Immature natural killer cell (primary cell): ENCODE measurements at regions not wholly inside any gene's neighbourhood (a gene's known extent, or its start where the extent isn't known, plus 50 kb on each side); places are given as distances from the start of the nearest gene placed in this dataset.
A peak's percentile ranks its signal among the peaks of the same experiment; 100 is the strongest.

ENCODE experiments used
- DNase-seq, 3 donors: peaks; one replicate each; pipeline ENCODE4 v3.0.0; 2022; ENCODE audit warnings: mixed read lengths in 1 of 3
- H3K27ac Mint-ChIP-seq, 6 donors: one replicate each; pipeline ENCODE4 v1.8.0; 2020; ENCODE audit warnings: mixed read lengths in 6 of 6, mild to moderate bottlenecking in 5 of 6, inconsistent platforms in 4 of 6, moderate library complexity in 3 of 6
- H3K27me3 Mint-ChIP-seq, 3 donors: one replicate each; pipeline ENCODE4 v1.8.0; 2020 to 2021; ENCODE audit warnings: low read depth in 3 of 3, mild to moderate bottlenecking in 3 of 3, mixed read lengths in 3 of 3, moderate library complexity in 3 of 3, inconsistent platforms in 1 of 3
- H3K36me3 Mint-ChIP-seq, 3 donors: one replicate each; pipeline ENCODE4 v1.8.0; 2020; ENCODE audit warnings: mixed read lengths in 3 of 3, inconsistent platforms in 2 of 3, mild to moderate bottlenecking in 2 of 3
- H3K4me1 Mint-ChIP-seq, 2 donors: one replicate each; pipeline ENCODE4 v1.8.0; 2020; ENCODE audit warnings: inconsistent platforms in 2 of 2, mild to moderate bottlenecking in 2 of 2, mixed read lengths in 2 of 2, moderate library complexity in 1 of 2
- H3K4me3 Mint-ChIP-seq, 5 donors: one replicate each; pipeline ENCODE4 v1.8.0; 2020; ENCODE audit warnings: mild to moderate bottlenecking in 5 of 5, mixed read lengths in 5 of 5, inconsistent platforms in 3 of 5, moderate library complexity in 3 of 5
- H3K9me3 Mint-ChIP-seq, 6 donors: one replicate each; pipeline ENCODE4 v1.8.0; 2020; ENCODE audit warnings: mild to moderate bottlenecking in 6 of 6, mixed read lengths in 6 of 6, inconsistent platforms in 4 of 6, moderate library complexity in 3 of 6

- H3K9me3 Mint-ChIP-seq, result no peaks in the 10 kb centered on the region
- no peak overlapping the region for H3K4me3 Mint-ChIP-seq
- H3K27ac Mint-ChIP-seq, result no peak overlapping the region
- H3K27me3 Mint-ChIP-seq, result peaks cover 0 to 9% (median 2%) of the 10 kb centered on the region in 3 donors
- no peaks in the 10 kb centered on the region for H3K36me3 Mint-ChIP-seq
- no peak for DNase-seq
- H3K4me1 Mint-ChIP-seq, result peaks cover 2 to 5% of the 10 kb centered on the region in 2 donors
These were observed 167.5 kb downstream of the SYK start for GRCh38 chr9:90969021-90969675.

DNA sequence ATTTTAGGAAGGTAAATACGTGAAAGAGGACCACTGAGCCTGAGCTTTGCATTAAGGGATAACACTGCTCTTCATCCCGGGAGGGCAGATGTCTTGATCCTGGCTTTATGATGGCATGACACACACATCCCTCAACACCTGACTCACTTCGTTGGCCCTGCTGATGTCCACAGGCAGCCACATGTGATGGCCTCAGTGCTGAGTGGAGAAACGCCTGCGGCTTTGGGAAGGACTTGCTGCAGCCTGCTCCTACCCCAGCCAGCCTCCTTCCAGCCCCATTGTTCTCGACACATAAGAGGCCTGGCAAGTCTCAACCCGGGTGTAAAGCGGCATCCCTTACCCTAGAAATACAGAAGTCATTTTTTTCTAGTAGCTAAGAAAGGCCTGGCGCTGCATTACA, 169.0 kb downstream of the SYK start:
- Mint-ChIP-seq H3K27ac (no peak overlapping the region), H3K27me3 (peaks cover 0 to 4% (median 2%) of the 10 kb centered on the region in 3 donors), H3K4me1 (no peaks in the 10 kb centered on the region), H3K4me3 (no peak overlapping the region), H3K9me3 (no peaks in the 10 kb centered on the region), H3K36me3 (no peaks in the 10 kb centered on the region)
- DNase-seq, result no peak

- no peak for DNase-seq
- H3K4me1 Mint-ChIP-seq, result no peaks in the 10 kb centered on the region
- H3K9me3 Mint-ChIP-seq, result no peaks in the 10 kb centered on the region
- H3K27ac Mint-ChIP-seq, result no peak overlapping the region
- no peaks in the 10 kb centered on the region for H3K36me3 Mint-ChIP-seq
- peaks cover 0 to 7% (median 4%) of the 10 kb centered on the region in 3 donors for H3K27me3 Mint-ChIP-seq
- no peak overlapping the region for H3K4me3 Mint-ChIP-seq
These were observed 170.4 kb downstream of the SYK start for GRCh38 chr9:90972057-90972456.

GRCh38 chr9:90974016-90974415, 172.4 kb downstream of the SYK start:
- H3K4me1 Mint-ChIP-seq, result peaks cover 0 to 1% of the 10 kb centered on the region in 2 donors
- H3K9me3 Mint-ChIP-seq, result no peaks in the 10 kb centered on the region
- DNase-seq, result no peak
- H3K4me3 Mint-ChIP-seq, result no peak overlapping the region
- no peaks in the 10 kb centered on the region for H3K36me3 Mint-ChIP-seq
- H3K27me3 Mint-ChIP-seq, result peaks cover 2 to 7% (median 6%) of the 10 kb centered on the region in 3 donors
- no peak overlapping the region for H3K27ac Mint-ChIP-seq

DNA sequence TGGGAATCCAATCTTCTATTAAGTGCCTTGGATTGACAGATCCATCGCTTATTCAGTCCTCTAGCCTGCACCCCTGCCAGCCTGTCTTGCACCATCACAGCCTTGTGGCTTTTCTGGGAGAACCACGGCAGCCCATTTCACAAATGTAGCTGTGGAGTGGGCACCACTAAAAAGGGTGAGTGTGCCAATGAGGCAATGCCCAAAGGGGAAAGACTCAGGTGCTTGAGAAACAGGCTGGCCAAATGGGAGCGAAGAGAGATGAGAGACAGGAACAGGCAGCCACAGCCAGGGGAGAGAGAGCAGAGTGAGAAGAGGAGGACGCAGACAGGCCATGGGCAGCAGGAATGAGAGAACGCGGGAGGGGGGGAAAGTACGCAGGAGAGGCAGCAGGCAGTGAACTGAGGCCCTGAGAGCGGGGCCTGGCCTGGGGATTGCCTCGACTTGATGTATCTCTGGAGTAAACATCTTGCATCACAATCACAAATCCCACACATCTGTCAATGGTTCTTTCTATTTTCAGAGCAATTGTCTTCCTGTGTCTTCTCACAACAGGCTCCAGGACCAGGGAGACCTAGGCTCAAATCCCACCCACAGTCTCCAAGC, 173.1 kb downstream of the SYK start:
- no peak overlapping the region for H3K4me3 Mint-ChIP-seq
- H3K27ac Mint-ChIP-seq, result no peak overlapping the region
- no peaks in the 10 kb centered on the region for H3K9me3 Mint-ChIP-seq
- H3K4me1 Mint-ChIP-seq, result peaks cover 0 to 6% of the 10 kb centered on the region in 2 donors
- DNase-seq, result no peak
- peaks cover 4 to 8% (median 7%) of the 10 kb centered on the region in 3 donors for H3K27me3 Mint-ChIP-seq
- H3K36me3 Mint-ChIP-seq, result no peaks in the 10 kb centered on the region

DNA sequence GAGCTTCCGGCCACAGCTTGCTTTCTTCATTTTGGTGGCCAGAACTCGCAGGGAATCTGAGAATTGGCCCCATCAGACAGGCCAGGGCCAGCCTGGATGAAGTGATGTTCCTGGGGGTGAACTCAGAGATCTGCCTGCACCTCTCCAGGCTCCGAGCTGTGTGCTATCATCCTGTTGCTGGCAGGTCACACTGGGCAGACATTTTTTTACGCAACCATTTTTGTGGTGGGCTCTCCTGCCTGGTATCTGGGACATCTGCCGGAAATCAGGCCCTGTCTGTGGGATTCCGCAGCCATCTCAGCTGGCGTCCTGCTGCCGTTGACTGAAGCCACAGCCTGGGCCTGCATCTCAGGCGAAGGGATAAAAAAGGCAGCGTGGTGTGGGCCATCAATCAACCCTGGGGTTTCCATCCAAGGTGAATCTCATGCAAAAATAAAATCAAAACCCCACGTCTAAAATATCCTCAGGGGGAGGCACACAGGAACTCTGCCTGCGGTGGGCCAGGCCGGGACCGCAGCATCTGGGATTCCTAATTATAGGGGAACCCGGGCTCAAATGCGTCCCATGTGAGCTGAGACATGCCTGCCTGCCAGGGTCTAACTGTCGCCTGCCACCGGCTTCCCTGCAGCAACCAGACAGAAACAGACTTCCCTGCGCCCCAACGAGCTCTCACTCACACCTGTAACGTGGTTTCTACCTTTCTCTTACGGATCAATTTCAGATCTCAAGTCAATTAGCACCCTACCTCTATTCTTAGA, 174.3 kb downstream of the SYK start:
- Mint-ChIP-seq H3K36me3 (no peaks in the 10 kb centered on the region), H3K9me3 (no peaks in the 10 kb centered on the region), H3K4me3 (no peak overlapping the region), H3K27ac (no peak overlapping the region), H3K27me3 (peaks cover 4 to 8% (median 7%) of the 10 kb centered on the region in 3 donors), H3K4me1 (peaks cover 0 to 6% of the 10 kb centered on the region in 2 donors)
- DNase-seq, result no peak

GRCh38 chr9:90979138-90979551, 177.5 kb downstream of the SYK start:
- Mint-ChIP-seq H3K27me3 (peaks cover 4 to 9% (median 7%) of the 10 kb centered on the region in 3 donors), H3K4me3 (peak overlapping the region in 1 of 5 donors; percentile 15), H3K4me1 (peaks cover 0 to 6% of the 10 kb centered on the region in 2 donors), H3K27ac (no peak overlapping the region), H3K36me3 (no peaks in the 10 kb centered on the region), H3K9me3 (no peaks in the 10 kb centered on the region)
- no peak for DNase-seq

DNA sequence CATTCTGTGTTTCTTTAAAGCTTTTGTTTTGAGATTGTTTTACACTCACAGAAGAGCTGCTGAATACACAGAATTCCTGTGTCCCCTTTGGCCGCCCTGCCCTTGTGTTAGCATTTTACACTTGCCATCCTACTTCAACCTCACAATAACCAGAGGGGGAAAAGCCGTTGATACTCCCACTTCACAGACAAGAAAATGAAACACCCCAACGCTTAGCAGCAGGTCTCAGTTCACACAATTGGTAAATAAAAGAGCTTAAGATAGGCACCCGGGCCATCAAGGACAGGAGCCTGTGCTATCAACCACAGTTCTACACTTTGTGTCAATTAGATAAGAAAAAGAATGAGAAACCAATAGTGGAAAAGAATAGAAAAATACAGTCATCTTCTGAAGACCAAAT, 178.0 kb downstream of the SYK start:
- peak overlapping the region in 1 of 5 donors; percentile 15 for H3K4me3 Mint-ChIP-seq
- H3K9me3 Mint-ChIP-seq, result no peaks in the 10 kb centered on the region
- no peak overlapping the region for H3K27ac Mint-ChIP-seq
- H3K36me3 Mint-ChIP-seq, result no peaks in the 10 kb centered on the region
- H3K4me1 Mint-ChIP-seq, result peaks cover 0 to 6% of the 10 kb centered on the region in 2 donors
- DNase-seq, result no peak
- H3K27me3 Mint-ChIP-seq, result peaks cover 4 to 9% (median 7%) of the 10 kb centered on the region in 3 donors

GRCh38 chr9:90981726-90982125, 180.1 kb downstream of the SYK start:
- no peak overlapping the region for H3K27ac Mint-ChIP-seq
- no peaks in the 10 kb centered on the region for H3K36me3 Mint-ChIP-seq
- no peaks in the 10 kb centered on the region for H3K9me3 Mint-ChIP-seq
- no peak for DNase-seq
- no peak overlapping the region for H3K4me3 Mint-ChIP-seq
- peaks cover under 1 to 9% (median 6%) of the 10 kb centered on the region in 3 donors for H3K27me3 Mint-ChIP-seq
- peaks cover 0 to 6% of the 10 kb centered on the region in 2 donors for H3K4me1 Mint-ChIP-seq

DNA sequence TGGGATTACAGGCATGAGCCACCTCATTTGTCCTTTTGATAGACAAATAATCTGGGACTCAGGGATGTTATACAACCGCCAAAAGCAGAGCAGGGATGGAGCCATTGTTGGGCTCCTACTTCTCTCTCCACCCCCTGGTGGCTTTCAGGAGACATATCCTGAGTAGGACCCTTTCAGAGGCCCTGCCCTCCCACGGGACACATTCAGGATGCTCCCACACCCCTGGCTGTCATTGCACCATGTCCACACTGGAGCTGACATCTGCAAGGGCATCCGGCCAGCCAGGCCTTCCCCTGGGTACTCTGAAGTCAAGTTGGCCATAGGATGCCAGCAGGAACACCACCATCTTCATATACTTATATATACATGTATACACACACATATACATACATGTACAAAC, 181.8 kb downstream of the SYK start:
- H3K27ac Mint-ChIP-seq, result no peak overlapping the region
- DNase-seq, result no peak
- no peaks in the 10 kb centered on the region for H3K9me3 Mint-ChIP-seq
- peaks cover 0 to 7% (median 6%) of the 10 kb centered on the region in 3 donors for H3K27me3 Mint-ChIP-seq
- H3K4me1 Mint-ChIP-seq, result peaks cover 0 to 6% of the 10 kb centered on the region in 2 donors
- H3K36me3 Mint-ChIP-seq, result no peaks in the 10 kb centered on the region
- no peak overlapping the region for H3K4me3 Mint-ChIP-seq

DNA sequence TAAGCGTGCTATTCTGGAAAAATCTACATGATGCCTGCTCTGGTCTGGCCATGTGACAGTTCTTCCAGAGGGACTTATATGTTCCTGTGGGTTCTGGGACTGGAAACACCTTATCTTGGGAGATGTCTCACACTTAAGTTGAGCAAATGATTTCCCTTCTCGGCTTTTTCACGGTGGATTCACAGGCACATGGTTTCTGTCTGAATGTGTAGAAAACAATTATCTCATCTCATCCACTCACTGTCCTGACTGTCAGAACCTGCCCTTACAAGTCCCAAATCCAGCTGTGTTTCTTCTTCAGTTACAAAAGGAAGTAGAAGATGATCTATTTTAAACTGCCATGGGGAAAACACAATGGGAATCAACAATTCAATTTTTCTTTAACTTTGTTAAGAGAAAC, 184.0 kb downstream of the SYK start:
- no peaks in the 10 kb centered on the region for H3K4me1 Mint-ChIP-seq
- no peak for DNase-seq
- no peak overlapping the region for H3K4me3 Mint-ChIP-seq
- peaks cover 0 to 4% (median 2%) of the 10 kb centered on the region in 3 donors for H3K27me3 Mint-ChIP-seq
- H3K36me3 Mint-ChIP-seq, result no peaks in the 10 kb centered on the region
- no peaks in the 10 kb centered on the region for H3K9me3 Mint-ChIP-seq
- no peak overlapping the region for H3K27ac Mint-ChIP-seq

DNA sequence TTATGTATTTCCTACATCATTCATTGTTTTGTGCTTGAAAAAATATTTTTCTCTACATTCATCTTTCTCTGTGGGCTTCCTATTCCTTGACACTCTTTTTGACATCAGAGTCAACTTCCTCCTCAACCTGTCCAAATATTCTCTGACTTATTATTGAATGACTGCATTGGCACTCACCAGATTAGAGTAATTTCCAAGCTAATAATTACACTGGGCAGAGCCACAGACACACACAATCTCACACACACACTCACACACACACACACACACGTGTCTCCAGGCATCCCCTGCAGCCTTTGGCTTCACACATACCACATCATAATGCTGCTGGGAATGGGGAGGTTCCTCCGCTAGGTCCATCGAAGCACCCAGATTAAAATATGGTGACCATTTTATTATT, 184.5 kb downstream of the SYK start:
- Mint-ChIP-seq H3K4me1 (no peaks in the 10 kb centered on the region), H3K27ac (no peak overlapping the region), H3K9me3 (no peaks in the 10 kb centered on the region), H3K27me3 (peaks cover 0 to 4% (median 2%) of the 10 kb centered on the region in 3 donors), H3K36me3 (no peaks in the 10 kb centered on the region), H3K4me3 (no peak overlapping the region)
- no peak for DNase-seq

DNA sequence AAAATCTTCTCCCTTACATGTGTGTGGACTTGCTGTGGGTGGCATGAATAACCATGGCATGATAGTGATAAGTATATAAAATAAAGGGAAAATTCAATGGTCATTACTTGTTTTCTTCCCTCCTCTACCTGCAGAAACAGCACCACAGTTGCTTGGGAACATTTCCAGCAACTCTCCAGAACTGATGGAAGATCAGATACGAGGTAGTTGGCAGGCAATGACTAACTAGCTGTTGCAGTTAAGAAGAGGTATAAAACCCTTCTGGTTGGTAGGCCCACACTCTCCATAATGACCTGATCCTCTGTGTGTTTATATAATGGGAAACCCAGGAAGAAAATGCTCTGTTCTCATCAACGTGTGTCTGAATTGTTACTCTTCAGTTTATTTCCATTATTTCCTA, 185.9 kb downstream of the SYK start:
- H3K27me3 Mint-ChIP-seq, result peaks cover 0 to 2% (median 2%) of the 10 kb centered on the region in 3 donors
- H3K4me3 Mint-ChIP-seq, result no peak overlapping the region
- no peak overlapping the region for H3K27ac Mint-ChIP-seq
- no peak for DNase-seq
- peaks cover 0 to 6% (median 0%) of the 10 kb centered on the region in 6 donors for H3K9me3 Mint-ChIP-seq
- H3K36me3 Mint-ChIP-seq, result no peaks in the 10 kb centered on the region
- H3K4me1 Mint-ChIP-seq, result no peaks in the 10 kb centered on the region

- DNase-seq, result no peak
- Mint-ChIP-seq H3K27me3 (peaks cover 0 to 2% (median 0%) of the 10 kb centered on the region in 3 donors), H3K36me3 (no peaks in the 10 kb centered on the region), H3K27ac (no peak overlapping the region), H3K4me3 (no peak overlapping the region), H3K4me1 (no peaks in the 10 kb centered on the region), H3K9me3 (peaks cover 0 to 6% (median 0%) of the 10 kb centered on the region in 6 donors)
These were observed 186.7 kb downstream of the SYK start for GRCh38 chr9:90988318-90988717.
